K562 (cell line): ENCODE measurements at regions not wholly inside any gene's neighbourhood (a gene's known extent, or its start where the extent isn't known, plus 50 kb on each side); places are given as distances from the start of the nearest gene placed in this dataset.

ENCODE experiments used
- ATAC-seq: fragments of 200-7000 bp; cut with Tn5 transposase; 3 replicates; pipeline ENCODE4 v1.9.1; 2020; ENCODE audit warnings: moderate library complexity
- BruUV-seq: library from RNA; stranded (reverse); fragments of 400-500 nt; replicated peaks from 2 replicates; lab custom pipeline; 2021; lab: Mats Ljungman, UMichigan
- CTCF ChIA-PET: fragments of 300-600 bp; formaldehyde crosslinking; extraction: SDS; loops from one replicate; lab custom pipeline; 2021; ENCODE audit warnings: low intra/inter-chr PET ratio; lab: Yijun Ruan, JAX
- POLR2A ChIA-PET: fragments of 300-600, 350-650 bp; sonication (Branson Sonifier 250); formaldehyde crosslinking; extraction: SDS; loops from one replicate; lab custom pipeline; 2021; ENCODE audit warnings: antibody characterized with exemption, inconsistent platforms; lab: Yijun Ruan, JAX
- DNase-seq, 4 experiments: peaks; one replicate each; pipeline versions ENCODE4 v3.0.0 to v3.0.0-alpha.2; 2011 to 2018; ENCODE audit warnings: low spot score in 3 of 4, mixed read lengths in 3 of 4; ENCODE audit errors: extremely low read depth in 1 of 4
- FAIRE-seq: peaks from 2 replicates; lab custom pipeline; 2011; peaks lifted over from hg19 to GRCh38; lab: Jason Lieb, UNC
- H2AFZ ChIP-seq: 2 replicates; pipeline ENCODE4 v1.6.0; 2011; ENCODE audit warnings: low read depth, low read length, control low read depth, inconsistent platforms
- H3K27ac ChIP-seq: fragments of 200-600 bp; 3 replicates; pipeline ENCODE4 v1.8.0; 2011; ENCODE audit warnings: low read depth, mild to moderate bottlenecking, control low read depth, inconsistent platforms, low read length, moderate library complexity, mixed read lengths; ENCODE audit errors: extremely low read depth
- H3K27me3 ChIP-seq, 2 experiments: fragments of 300-600 bp in 1 of 2; 2 replicates in 1 of 2; 3 replicates in 1 of 2; pipeline versions ENCODE4 v1.6.0 to v1.8.0; 2011; ENCODE audit warnings: inconsistent platforms in 2 of 2, low read length in 2 of 2, mild to moderate bottlenecking in 1 of 2, mixed read lengths in 1 of 2, moderate library complexity in 1 of 2; ENCODE audit not compliant: control insufficient read depth in 2 of 2, insufficient read depth in 2 of 2
- H3K36me3 ChIP-seq: fragments of 300-600 bp; 3 replicates; pipeline ENCODE4 v1.8.0; 2011; ENCODE audit warnings: mild to moderate bottlenecking, low read length, inconsistent platforms; ENCODE audit not compliant: control insufficient read depth, insufficient read depth
- H3K4me1 ChIP-seq, 2 experiments: fragments of 200-600 bp in 1 of 2; replicated peaks in 1 of 2; 2 replicates in 1 of 2; 3 replicates in 1 of 2; pipeline versions ENCODE4 v1.5.1 to v1.8.0; 2011; ENCODE audit warnings: inconsistent platforms in 2 of 2, low read length in 2 of 2, mild to moderate bottlenecking in 1 of 2, mixed read lengths in 1 of 2, moderate library complexity in 1 of 2; ENCODE audit not compliant: control insufficient read depth in 2 of 2, insufficient read depth in 2 of 2
- H3K4me2 ChIP-seq: 2 replicates; pipeline ENCODE4 v1.6.1; 2011; ENCODE audit warnings: low read length, control low read depth, inconsistent platforms, mixed read lengths; ENCODE audit not compliant: insufficient read depth
- H3K4me3 ChIP-seq: fragments of 200-600 bp; sonication (generic), shearing (Covaris generic); 2 replicates; pipeline ENCODE4 v1.5.1; 2016; ENCODE audit warnings: control low read depth, inconsistent platforms
- H3K79me2 ChIP-seq: fragments of 200-600 bp; 3 replicates; pipeline ENCODE4 v1.8.0; 2011; ENCODE audit warnings: low read length, inconsistent platforms; ENCODE audit not compliant: control insufficient read depth, insufficient read depth
- H3K9ac ChIP-seq, 2 experiments: 2 replicates each; pipeline versions ENCODE4 v1.6.0 to v1.6.1; 2011; ENCODE audit warnings: low read depth in 2 of 2, low read length in 2 of 2, control low read depth in 1 of 2, inconsistent platforms in 1 of 2, mild to moderate bottlenecking in 1 of 2, mixed read lengths in 1 of 2; ENCODE audit not compliant: insufficient read depth in 1 of 2
- H3K9me1 ChIP-seq: one replicate; pipeline ENCODE4 v1.6.0; 2011; ENCODE audit warnings: inconsistent platforms, mild to moderate bottlenecking, low read length, moderate library complexity; ENCODE audit not compliant: control insufficient read depth, insufficient read depth
- H3K9me3 ChIP-seq: replicated peaks from 2 replicates; pipeline ENCODE4 v1.5.1; 2011; ENCODE audit warnings: low read depth, low read length, inconsistent platforms; ENCODE audit not compliant: control insufficient read depth, insufficient read depth
- H4K20me1 ChIP-seq: replicated peaks from 2 replicates; pipeline ENCODE4 v1.6.1; 2011; ENCODE audit warnings: low read length, inconsistent platforms, mixed read lengths; ENCODE audit not compliant: control insufficient read depth, insufficient read depth
- BDP1 ChIP-seq: IDR thresholded peaks from 3 replicates; pipeline ENCODE4 v1.6.1; 2011; ENCODE audit not compliant: insufficient read length, insufficient read depth
- CEBPB ChIP-seq: fragments of 450-650 bp; IDR thresholded peaks from 2 replicates; pipeline ENCODE4 v1.6.1; 2016; ENCODE audit warnings: missing genetic modification characterization, missing compliant biosample characterization
- E2F1 ChIP-seq: sonication (generic); formaldehyde crosslinking; IDR thresholded peaks from 2 replicates; pipeline ENCODE4 v1.8.1; 2023; ENCODE audit warnings: mild to moderate bottlenecking, missing genetic modification reagents, moderate library complexity
- ETV5 ChIP-seq: sonication (generic); formaldehyde crosslinking; IDR thresholded peaks from 2 replicates; pipeline ENCODE4 v1.4.0; 2020; ENCODE audit warnings: low read depth, mild to moderate bottlenecking, missing genetic modification reagents
- FOXK1 ChIP-seq: sonication (generic); formaldehyde crosslinking; IDR thresholded peaks from 2 replicates; pipeline ENCODE4 v1.8.0; 2022; ENCODE audit warnings: missing genetic modification reagents, mild to moderate bottlenecking, borderline replicate concordance
- HDAC1 ChIP-seq, 2 experiments: fragments of 450-650 bp; IDR thresholded peaks; 2 replicates each; pipeline ENCODE4 v1.6.1; 2016 to 2017; ENCODE audit warnings: inconsistent platforms in 1 of 2, mild to moderate bottlenecking in 1 of 2, moderate library complexity in 1 of 2
- HLTF ChIP-seq: fragments of 450-650 bp; IDR thresholded peaks from 2 replicates; pipeline ENCODE4 v1.6.1; 2016
- HMBOX1 ChIP-seq: sonication (generic); IDR thresholded peaks from 2 replicates; pipeline ENCODE4 v1.6.1; 2016
- MED1 ChIP-seq: sonication (generic); formaldehyde crosslinking; IDR thresholded peaks from 2 replicates; pipeline ENCODE4 v1.8.1; 2023; ENCODE audit warnings: missing genetic modification reagents, borderline replicate concordance
- NFYB ChIP-seq: IDR thresholded peaks from 2 replicates; pipeline ENCODE4 v1.6.1; 2011; ENCODE audit warnings: mild to moderate bottlenecking, moderate library complexity; ENCODE audit not compliant: insufficient read length; ENCODE audit errors: extremely low read depth
- PHF20 ChIP-seq: fragments of 450-650 bp; IDR thresholded peaks from 2 replicates; pipeline ENCODE4 v1.6.1; 2018; ENCODE audit not compliant: partially characterized antibody
- POLR2G ChIP-seq: fragments of 200-400 bp; formaldehyde crosslinking; IDR thresholded peaks from 2 replicates; pipeline ENCODE4 v1.6.1; 2017; ENCODE audit warnings: low read depth, mild to moderate bottlenecking, antibody characterized with exemption, low read length, moderate library complexity
- RBM22 ChIP-seq: fragments of 200-400 bp; formaldehyde crosslinking; IDR thresholded peaks from 2 replicates; pipeline ENCODE4 v1.6.1; 2018; ENCODE audit warnings: low read length, low read depth; ENCODE audit not compliant: poor library complexity, severe bottlenecking
- SRSF3 ChIP-seq: fragments of 200-400 bp; formaldehyde crosslinking; IDR thresholded peaks from 2 replicates; pipeline ENCODE4 v1.6.1; 2016; ENCODE audit warnings: mild to moderate bottlenecking, low read length, moderate library complexity; ENCODE audit not compliant: insufficient read depth
- ZBTB34 ChIP-seq: fragments of 250-450 bp; sonication (Bioruptor Pico); IDR thresholded peaks from 2 replicates; pipeline ENCODE4 v1.8.0; 2021; ENCODE audit warnings: mild to moderate bottlenecking, moderate library complexity
- ZNF23 ChIP-seq: fragments of 250-450 bp; sonication (Bioruptor Pico); IDR thresholded peaks from 2 replicates; pipeline ENCODE4 v1.4.0; 2020; ENCODE audit warnings: mild to moderate bottlenecking
- ZNF561 ChIP-seq: fragments of 450-650 bp; formaldehyde crosslinking; conservative IDR thresholded peaks from 2 replicates; pipeline ENCODE4 v1.4.0; 2020; ENCODE audit warnings: mild to moderate bottlenecking, moderate library complexity
- WGBS: fragments of 100-300 bp; shearing (Covaris generic); methylation state at CpG from one replicate; pipeline ENCODE4 v1.1.6; 2016; ENCODE audit warnings: low coverage, mixed read lengths; ENCODE audit not compliant: insufficient coverage; ENCODE audit errors: missing lambda C conversion rate; 5-methylcytosine and 5-hydroxymethylcytosine counted together
- in situ Hi-C: fragments of 300-500 bp; cut with MboI; formaldehyde crosslinking; loops from 4 replicates; pipeline ENCODE4 v1.15.0; 2018; ENCODE audit warnings: inconsistent platforms, mixed read lengths
- intact Hi-C: fragments of 100-400 bp; cut with micrococcal nuclease; formaldehyde crosslinking; loops from 2 replicates; pipeline ENCODE4 v1.14.2; 2022
- TF ChIP-seq, protein P1 (sequence below): sonication (generic); formaldehyde crosslinking; IDR thresholded peaks from 2 replicates; pipeline ENCODE4 v1.8.1; 2022; ENCODE audit warnings: missing genetic modification reagents

- TF ChIP-seq ZBTB34 (no peak), POLR2G (no peak), ZNF23 (CRISPR knock-in tag) (no peak), CEBPB (no peak), E2F1 (CRISPR knock-in tag) (no peak), ZNF561 (CRISPR knock-in tag) (no peak), SRSF3 (no peak)
Observed at GRCh38 chr18:77373730-77374445, 124.2 kb downstream of the GALR1 start (continued).

GRCh38 chr18:77374446-77374805 is 124.8 kb downstream of the GALR1 start:
- ChIA-PET CTCF (no interaction called here), POLR2A (no interaction called here)
- no peak for DNase-seq
- in situ Hi-C loops: no loop called here
- Histone ChIP-seq H3K4me3 (no peak overlapping the region), H3K27ac (no peak overlapping the region), H3K27me3 (peaks cover 0 to 13% of the 10 kb centered on the region in 2 experiments; a peak in 1 of 5 replicates), H3K9me1 (no peaks in the 10 kb centered on the region), H3K9ac (no peak overlapping the region), H3K36me3 (no peaks in the 10 kb centered on the region), H3K79me2 (no peaks in the 10 kb centered on the region), H3K4me1 (no peaks in the 10 kb centered on the region), H2AFZ (no peak overlapping the region), H3K9me3 (no peaks in the 10 kb centered on the region), H4K20me1 (no peaks in the 10 kb centered on the region), H3K4me2 (no peak overlapping the region)
- 0% methylated on average over 10 of the region's 10 CpGs for WGBS
- ATAC-seq: no peak
- intact Hi-C loops: no loop called here
- no peak for FAIRE-seq
- no TSS peak for BruUV-seq
- no peak for TF ChIP-seq NFYB
- TF ChIP-seq HLTF: no peak
- TF ChIP-seq, protein P1, sequence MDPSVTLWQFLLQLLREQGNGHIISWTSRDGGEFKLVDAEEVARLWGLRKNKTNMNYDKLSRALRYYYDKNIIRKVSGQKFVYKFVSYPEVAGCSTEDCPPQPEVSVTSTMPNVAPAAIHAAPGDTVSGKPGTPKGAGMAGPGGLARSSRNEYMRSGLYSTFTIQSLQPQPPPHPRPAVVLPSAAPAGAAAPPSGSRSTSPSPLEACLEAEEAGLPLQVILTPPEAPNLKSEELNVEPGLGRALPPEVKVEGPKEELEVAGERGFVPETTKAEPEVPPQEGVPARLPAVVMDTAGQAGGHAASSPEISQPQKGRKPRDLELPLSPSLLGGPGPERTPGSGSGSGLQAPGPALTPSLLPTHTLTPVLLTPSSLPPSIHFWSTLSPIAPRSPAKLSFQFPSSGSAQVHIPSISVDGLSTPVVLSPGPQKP (CRISPR knock-in tag): no peak
- no peak for TF ChIP-seq FOXK1 (CRISPR knock-in tag)
- TF ChIP-seq RBM22: no peak
- TF ChIP-seq MED1 (CRISPR knock-in tag): no peak
- no peak for TF ChIP-seq PHF20
- TF ChIP-seq BDP1: no peak
- TF ChIP-seq HMBOX1: no peak
- no peak for TF ChIP-seq HDAC1 (IDR thresholded peaks at IDR 0.05)
- no peak for TF ChIP-seq ETV5 (CRISPR knock-in tag)
